Hematopoietic multipotent progenitor cell treated with erythropoietin and hydrocortisone succinate and interleukin-3 and kit ligand, for 17 days (in vitro differentiated cells): ENCODE measurements at regions not wholly inside any gene's neighbourhood (a gene's known extent, or its start where the extent isn't known, plus 50 kb on each side); places are given as distances from the start of the nearest gene placed in this dataset.

Source experiments
- DNase-seq: peaks from one replicate; pipeline ENCODE4 v3.0.0-alpha.2; 2015; ENCODE audit warnings: low spot score

DNA sequence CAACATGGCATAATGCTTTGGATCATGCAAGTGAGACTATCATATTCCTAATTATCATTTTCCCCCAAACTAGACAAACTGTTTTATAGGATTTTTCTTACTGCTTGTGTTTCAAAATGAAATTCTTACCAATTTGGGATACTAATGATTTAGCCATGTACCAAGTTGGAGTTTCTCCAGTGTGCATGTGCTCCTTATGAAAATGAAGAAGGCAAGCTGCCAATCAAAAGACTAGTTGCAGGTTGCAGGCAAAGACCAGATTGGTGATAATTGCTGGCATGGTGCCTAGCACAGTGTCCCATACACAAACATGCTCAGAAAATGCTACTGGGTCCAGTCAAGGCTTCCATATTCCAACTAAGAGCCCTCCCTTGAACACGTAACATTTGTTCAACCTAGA lies 771.8 kb upstream of the FANCL start:
- DNase-seq = no peak

DNA sequence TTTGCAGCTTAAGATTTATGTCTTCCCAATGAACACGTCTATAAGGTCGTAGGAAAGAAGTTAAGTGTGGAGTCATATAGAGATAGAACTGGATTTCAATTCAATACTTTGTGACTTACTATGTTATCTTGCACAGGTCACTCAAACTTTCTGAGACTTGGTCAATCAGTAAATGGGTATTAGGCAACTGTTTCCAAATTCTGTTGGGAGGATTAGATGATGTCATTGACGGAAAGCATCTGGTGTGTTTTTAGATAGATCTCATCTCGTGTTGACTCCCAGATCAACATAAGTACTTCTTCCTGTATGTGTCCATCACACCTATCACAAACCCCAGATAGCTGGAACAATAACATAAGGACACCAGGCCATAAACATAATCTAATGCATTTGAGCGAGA lies 771.1 kb upstream of the FANCL start:
- DNase-seq = no peak

DNA sequence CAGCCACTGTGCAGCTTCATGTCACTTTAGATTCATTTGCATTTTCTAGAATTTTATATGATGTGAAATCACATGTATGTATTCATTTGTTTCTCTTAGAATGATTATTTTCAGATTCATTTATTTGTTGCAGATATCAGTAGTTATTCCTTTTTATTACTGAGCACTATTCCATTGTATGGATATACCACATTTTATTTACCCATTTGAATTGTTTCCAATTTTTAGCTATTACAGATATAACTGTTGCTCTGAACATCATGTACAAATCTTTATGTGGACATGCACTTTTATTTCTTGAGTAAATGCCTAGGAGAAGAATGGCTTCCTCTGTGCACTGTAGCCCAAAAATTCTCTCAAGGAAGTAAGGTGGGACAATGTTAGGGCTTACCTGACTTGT lies 767.8 kb upstream of the FANCL start:
- no peak for DNase-seq

DNA sequence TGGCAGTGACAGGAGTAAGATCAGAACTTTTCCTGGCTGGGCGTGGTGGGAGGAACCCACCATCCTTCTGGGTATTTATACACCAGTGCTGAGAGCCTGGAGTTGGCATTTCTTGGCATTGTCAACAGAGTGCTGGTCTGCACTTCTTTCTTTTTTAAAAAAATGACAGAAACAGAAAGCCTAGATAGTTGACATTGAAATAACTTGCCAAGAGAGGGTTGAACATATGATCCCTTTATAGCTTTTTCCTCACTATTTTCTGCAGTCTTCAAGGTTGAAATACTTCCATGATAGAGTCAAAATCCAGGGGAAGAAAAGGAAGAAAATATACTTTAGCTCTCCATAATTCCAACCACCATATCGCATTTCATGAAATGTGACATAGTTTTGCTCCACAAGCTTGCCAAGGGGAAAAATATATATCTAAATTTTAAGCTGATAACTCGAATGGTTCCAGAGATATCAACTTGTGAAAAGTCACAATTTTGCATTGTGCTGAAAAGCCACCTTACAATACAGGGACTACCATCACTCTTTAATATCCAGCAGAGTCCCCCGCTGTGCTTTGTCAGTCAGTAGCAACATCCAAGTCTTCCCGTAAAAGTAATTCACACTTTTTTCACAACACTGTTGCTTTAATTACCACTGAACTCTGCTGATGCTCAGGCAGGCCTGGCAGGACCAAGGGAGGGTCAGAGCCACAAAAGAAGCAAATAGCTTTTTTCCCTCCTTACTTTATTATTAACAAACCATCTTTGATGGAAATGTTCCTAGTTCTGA lies 764.9 kb upstream of the FANCL start:
- DNase-seq = no peak

DNA sequence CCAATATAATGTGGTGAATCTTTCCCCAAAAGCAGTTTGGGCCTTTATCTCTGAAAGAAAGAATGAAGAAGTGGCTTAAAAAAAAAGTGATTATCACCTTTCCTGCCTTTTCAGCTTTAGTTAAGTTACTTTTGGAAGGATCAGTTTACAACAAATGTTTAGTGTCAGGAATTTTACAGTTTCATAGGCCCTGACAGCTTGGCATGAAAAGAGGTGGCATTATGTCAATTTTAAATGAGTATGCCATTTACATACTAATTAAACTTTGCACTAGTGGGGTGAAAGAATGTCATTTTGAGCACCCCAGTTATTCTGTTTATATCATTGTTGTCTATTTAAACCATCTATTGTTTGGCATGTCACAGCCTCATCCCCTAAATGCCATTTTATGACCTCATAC lies 763.5 kb upstream of the FANCL start:
- no peak for DNase-seq

GRCh38 chr2:59000796-59001195 lies 759.7 kb upstream of the FANCL start:
- no peak for DNase-seq

- no peak for DNase-seq
Measured at GRCh38 chr2:58992062-58992706, 751.1 kb upstream of the FANCL start.

- no peak for DNase-seq
Measured at GRCh38 chr2:58991357-58991756, 750.2 kb upstream of the FANCL start.

DNA sequence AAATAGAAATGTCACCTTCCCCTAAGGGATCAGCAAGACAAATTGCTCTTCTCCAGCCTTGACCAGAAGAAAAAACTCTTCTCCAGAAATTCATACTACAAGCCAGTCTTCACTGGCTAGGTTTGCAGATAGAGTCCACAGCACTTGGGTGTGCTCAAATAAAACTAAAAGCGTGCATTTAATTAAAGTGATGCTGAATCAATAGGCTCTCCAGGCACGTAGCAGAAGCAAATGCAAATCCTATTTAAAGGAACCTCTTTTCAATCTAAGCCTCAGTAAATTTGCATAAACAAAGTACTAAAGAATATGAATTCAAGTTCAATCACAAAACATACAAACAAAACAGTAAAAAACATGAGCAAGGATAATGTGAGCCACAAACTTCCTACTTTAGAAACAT lies 744.4 kb upstream of the FANCL start:
- DNase-seq = no peak

- no peak for DNase-seq
Measured at GRCh38 chr2:58984731-58985130, 743.6 kb upstream of the FANCL start.

- DNase-seq = no peak
Measured at GRCh38 chr2:58983111-58983510, 742.0 kb upstream of the FANCL start.

GRCh38 chr2:58981237-58981636 lies 740.1 kb upstream of the FANCL start:
- no peak for DNase-seq

GRCh38 chr2:58976375-58977071 lies 735.4 kb upstream of the FANCL start:
- no peak for DNase-seq

GRCh38 chr2:58974881-58975280 lies 733.8 kb upstream of the FANCL start:
- DNase-seq = no peak

- DNase-seq = no peak
Measured at GRCh38 chr2:58974426-58974825, 733.3 kb upstream of the FANCL start.

DNA sequence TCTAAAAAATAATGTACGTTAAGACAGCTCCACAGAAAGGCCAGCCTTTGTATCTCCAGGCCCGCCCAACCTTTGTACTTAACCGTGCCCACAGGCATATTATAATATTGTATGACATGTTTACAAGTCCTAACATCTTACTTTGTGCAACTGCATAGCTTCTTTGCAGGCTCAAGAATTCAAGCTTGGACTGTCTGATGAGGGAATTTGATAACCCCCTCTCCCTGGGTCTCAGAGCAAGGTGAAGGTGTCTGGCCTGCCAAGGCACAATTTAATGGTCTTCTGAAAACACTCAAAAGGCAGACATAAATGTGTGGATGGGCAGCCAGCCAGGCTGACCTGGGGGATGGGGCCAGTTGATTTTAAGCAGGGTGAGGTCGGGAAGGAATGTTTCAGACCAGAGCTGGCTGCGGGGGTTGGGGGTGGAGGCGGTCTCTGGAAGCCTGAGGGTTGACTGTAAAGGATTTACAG lies 732.7 kb upstream of the FANCL start:
- no peak for DNase-seq

- no peak for DNase-seq
Measured at GRCh38 chr2:58972737-58973136, 731.6 kb upstream of the FANCL start.

GRCh38 chr2:58971511-58972360 lies 730.6 kb upstream of the FANCL start:
- no peak for DNase-seq

GRCh38 chr2:58970365-58970764 lies 729.2 kb upstream of the FANCL start:
- no peak for DNase-seq

GRCh38 chr2:58968885-58969284 lies 727.8 kb upstream of the FANCL start:
- no peak for DNase-seq

- DNase-seq = no peak
Measured at GRCh38 chr2:58967736-58968135, 726.6 kb upstream of the FANCL start.

DNA sequence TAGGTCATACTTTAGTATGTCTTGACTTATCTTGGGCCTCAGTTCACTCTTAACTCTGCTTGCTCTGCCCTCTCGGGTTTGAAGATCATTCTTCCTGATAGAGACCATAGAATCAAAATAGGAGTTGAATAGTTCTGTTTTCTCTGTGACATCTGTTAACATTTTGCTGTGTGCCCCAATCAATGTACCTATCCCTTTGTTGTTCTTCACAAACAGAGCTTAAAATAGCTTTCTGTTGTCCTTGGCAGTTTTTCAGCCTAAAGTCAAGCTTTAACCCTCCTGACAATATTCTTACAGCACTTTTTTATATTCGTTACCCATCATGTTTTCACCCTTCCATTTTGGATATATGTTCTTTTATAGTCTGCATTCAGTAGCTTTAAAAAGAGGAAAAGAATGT lies 724.5 kb upstream of the FANCL start:
- DNase-seq = no peak
